IgD-negative memory B cell (primary cell): ENCODE measurements at regions not wholly inside any gene's neighbourhood (a gene's known extent, or its start where the extent isn't known, plus 50 kb on each side); places are given as distances from the start of the nearest gene placed in this dataset.
"Not testable (repeated sequence)": the region's sequence is repeated elsewhere in the genome, so short reads cannot be mapped to it uniquely, and the experiment has no call there.

ENCODE experiments used
- H3K27ac Mint-ChIP-seq, 3 donors: one replicate each; pipeline ENCODE4 v1.8.0; 2020 to 2022; ENCODE audit warnings: mild to moderate bottlenecking in 3 of 3, mixed read lengths in 3 of 3, moderate library complexity in 1 of 3
- H3K27me3 Mint-ChIP-seq: one replicate; pipeline ENCODE4 v1.8.0; 2021; ENCODE audit warnings: mixed read lengths
- H3K36me3 Mint-ChIP-seq: one replicate; pipeline ENCODE4 v1.8.0; 2020; ENCODE audit warnings: mild to moderate bottlenecking, mixed read lengths
- H3K4me1 Mint-ChIP-seq, 3 donors: one replicate each; pipeline ENCODE4 v1.8.0; 2020 to 2022; ENCODE audit warnings: mixed read lengths in 3 of 3, mild to moderate bottlenecking in 1 of 3
- H3K4me3 Mint-ChIP-seq, 4 donors: one replicate each; pipeline ENCODE4 v1.8.0; 2020 to 2022; ENCODE audit warnings: mild to moderate bottlenecking in 4 of 4, mixed read lengths in 4 of 4, moderate library complexity in 3 of 4
- H3K9me3 Mint-ChIP-seq, 3 donors: one replicate each; pipeline ENCODE4 v1.8.0; 2020 to 2021; ENCODE audit warnings: mixed read lengths in 3 of 3, mild to moderate bottlenecking in 1 of 3

DNA sequence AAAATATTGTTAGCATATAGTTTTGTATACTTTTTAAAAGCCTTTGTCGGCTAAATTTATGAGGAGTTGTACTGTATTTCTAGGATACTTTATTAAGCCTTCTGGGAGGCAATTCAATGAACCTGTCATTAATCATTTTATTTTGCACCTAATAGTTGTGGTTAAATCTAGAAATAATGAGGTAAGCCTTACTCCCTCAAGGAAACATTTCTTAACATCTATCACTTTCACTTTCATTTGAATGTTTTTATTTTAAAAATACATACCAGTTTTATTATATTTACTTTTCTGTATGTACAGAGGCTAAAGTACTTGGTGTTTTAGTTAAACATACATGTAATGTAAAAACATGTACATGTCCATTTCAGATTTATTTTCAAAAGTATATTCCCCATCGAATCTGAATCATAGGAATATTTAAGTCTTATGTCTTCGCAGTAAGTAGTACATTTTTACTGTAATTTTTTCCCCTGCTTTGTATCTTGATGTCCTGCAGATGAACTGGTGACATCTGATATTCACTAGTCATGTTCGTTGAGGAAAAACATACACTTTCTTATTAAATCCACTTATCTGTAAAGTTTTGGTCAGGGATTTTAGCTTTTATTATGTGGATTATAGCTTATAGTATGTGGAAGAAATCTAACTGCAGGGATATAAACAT, 82.8 kb downstream of the DISP1 start:
- peaks cover 7 to 19% (median 11%) of the 10 kb centered on the region in 3 donors for H3K4me1 Mint-ChIP-seq
- no peaks in the 10 kb centered on the region for H3K27me3 Mint-ChIP-seq
- peak overlapping the region in 1 of 3 donors; percentile 14 for H3K27ac Mint-ChIP-seq
- H3K36me3 Mint-ChIP-seq: peaks cover 7% of the 10 kb centered on the region
- no peaks in the 10 kb centered on the region for H3K9me3 Mint-ChIP-seq
- peak overlapping the region in 1 of 4 donors; percentile 66 for H3K4me3 Mint-ChIP-seq

DNA sequence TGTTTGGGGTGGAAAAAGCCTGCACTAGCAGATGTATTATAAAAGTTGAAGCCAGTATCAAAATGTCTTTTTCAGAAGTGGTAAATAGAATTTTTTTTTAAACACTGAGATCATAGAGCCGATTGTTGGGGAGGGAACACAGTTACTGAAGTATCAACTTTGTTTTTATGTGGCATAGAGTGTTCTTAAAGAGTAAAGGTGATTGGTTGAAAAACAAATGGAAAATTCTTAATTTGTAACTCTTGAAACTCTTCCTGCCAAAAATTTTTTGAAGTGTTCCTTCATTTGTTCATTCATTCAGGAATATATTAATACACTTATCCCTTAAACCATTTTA, 83.3 kb downstream of the DISP1 start:
- Mint-ChIP-seq H3K27ac (peak overlapping the region in 1 of 3 donors; percentile 14), H3K4me1 (peaks cover 7 to 19% (median 11%) of the 10 kb centered on the region in 3 donors), H3K36me3 (peaks cover 7% of the 10 kb centered on the region), H3K9me3 (no peaks in the 10 kb centered on the region), H3K4me3 (peak overlapping the region in 1 of 4 donors; percentile 66), H3K27me3 (no peaks in the 10 kb centered on the region)

DNA sequence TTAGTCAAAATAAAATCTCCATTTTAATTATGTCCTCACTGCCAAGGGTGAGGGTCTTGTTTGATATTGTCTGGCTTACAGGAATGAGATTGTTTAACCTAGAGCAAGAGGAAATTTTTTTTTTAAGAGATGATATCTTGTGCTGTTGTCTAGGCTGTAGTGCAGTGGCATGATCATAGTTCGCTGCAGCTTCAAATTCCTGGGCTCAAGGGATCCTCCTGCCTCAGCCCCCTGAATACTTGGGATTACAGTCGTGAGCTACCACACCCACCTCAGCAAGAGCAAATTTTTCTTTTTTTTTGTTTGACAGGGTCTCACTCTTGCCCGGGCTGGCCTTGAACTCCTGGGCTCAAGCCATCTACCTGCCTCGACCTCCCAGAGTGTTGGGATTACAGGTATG, 84.6 kb downstream of the DISP1 start:
- peaks cover 4% of the 10 kb centered on the region for H3K36me3 Mint-ChIP-seq
- no peak overlapping the region for H3K4me3 Mint-ChIP-seq
- no peaks in the 10 kb centered on the region for H3K9me3 Mint-ChIP-seq
- H3K27me3 Mint-ChIP-seq: no peaks in the 10 kb centered on the region
- no peak overlapping the region for H3K27ac Mint-ChIP-seq
- H3K4me1 Mint-ChIP-seq: peaks cover 7 to 19% (median 11%) of the 10 kb centered on the region in 3 donors

DNA sequence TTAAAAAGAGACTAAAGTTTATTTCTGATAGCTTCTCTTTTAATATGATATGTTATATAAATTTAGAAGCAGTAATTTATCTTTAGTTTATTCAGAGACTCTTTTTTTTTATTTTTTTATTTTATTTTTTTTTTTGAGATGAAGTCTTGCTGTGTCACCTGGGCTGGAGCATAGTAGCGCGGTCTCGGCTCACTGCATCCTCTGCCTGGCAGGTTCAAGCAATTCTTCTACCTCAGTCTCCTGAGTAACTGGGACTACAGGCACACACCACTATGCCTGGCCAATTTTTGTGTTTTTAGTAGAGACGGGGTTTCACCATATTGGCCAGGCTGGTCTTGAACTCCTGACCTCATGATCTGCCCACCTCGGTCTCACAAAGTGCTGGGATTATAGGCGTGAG, 89.6 kb downstream of the DISP1 start:
- Mint-ChIP-seq H3K9me3 (no peaks in the 10 kb centered on the region), H3K36me3 (peaks cover 4% of the 10 kb centered on the region), H3K4me1 (peaks cover 0 to 6% (median 0%) of the 10 kb centered on the region in 3 donors), H3K27ac (no peak overlapping the region), H3K27me3 (no peaks in the 10 kb centered on the region), H3K4me3 (no peak overlapping the region)

DNA sequence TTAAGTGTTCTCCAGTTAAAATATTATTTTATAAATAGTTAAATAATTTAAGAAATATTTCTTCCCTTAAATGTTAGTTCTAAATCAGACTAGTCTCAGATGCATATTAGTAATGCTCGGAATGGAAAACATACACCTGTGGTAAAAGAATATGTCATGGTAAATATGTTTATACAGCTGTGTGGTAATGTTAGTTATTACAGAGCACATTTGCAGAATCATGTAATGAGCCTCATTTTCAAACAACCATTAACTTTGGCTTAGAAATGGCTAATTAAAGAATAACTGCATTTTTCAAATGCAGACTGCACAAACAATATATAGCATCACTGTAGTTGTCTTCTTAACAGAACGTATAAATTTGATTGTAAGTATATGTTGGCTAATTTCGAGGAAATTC, 90.3 kb downstream of the DISP1 start:
- H3K36me3 Mint-ChIP-seq: peaks cover 3% of the 10 kb centered on the region
- no peak overlapping the region for H3K27ac Mint-ChIP-seq
- peaks cover 0 to 6% (median 0%) of the 10 kb centered on the region in 3 donors for H3K4me1 Mint-ChIP-seq
- no peaks in the 10 kb centered on the region for H3K9me3 Mint-ChIP-seq
- no peak overlapping the region for H3K4me3 Mint-ChIP-seq
- H3K27me3 Mint-ChIP-seq: no peaks in the 10 kb centered on the region

DNA sequence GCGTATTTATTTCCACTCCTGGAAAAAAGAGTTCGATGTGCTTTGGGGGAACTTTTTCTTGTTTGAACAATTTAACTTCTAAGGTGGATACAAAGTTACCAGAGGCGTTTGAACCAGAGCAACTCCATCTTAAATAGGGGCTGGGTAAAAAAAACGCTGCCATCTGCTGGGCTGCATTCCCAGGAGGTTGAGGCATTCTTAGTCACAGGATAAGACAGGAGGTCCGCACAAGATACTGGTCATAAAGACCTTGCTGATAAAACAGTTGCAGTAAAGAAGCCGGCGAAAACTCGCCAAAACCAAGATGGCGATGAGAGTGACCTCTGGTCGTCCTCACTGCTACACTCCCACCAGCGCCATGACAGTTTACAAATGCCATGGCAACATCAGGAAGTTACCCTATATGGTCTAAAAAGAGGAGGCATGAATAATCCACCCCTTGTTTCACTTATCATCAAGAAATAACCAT, 91.5 kb downstream of the DISP1 start:
- not testable (repeated sequence) for H3K9me3 Mint-ChIP-seq, H3K27me3 Mint-ChIP-seq, H3K27ac Mint-ChIP-seq, H3K36me3 Mint-ChIP-seq, H3K4me1 Mint-ChIP-seq, H3K4me3 Mint-ChIP-seq

DNA sequence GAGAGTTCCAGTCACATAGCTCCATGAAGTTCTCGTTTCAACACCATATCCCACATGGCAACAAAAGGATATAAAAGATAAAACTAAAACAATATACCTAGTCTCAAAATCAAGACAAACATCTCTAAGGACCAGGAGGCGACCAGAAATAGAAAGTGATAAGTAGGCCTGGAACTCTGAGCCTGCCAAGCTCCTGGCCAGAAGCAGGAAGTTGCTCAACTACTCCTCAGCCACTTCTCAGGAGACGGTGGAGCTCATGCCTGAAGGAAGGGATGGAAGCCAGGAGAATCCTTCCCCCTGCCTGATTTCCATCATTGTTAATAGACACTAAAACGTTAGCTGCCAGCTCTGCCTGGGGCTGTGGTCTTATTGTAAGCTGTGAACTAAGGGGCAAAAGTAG, 94.7 kb downstream of the DISP1 start:
- H3K4me3 Mint-ChIP-seq: no peak overlapping the region
- H3K27me3 Mint-ChIP-seq: no peaks in the 10 kb centered on the region
- no peaks in the 10 kb centered on the region for H3K4me1 Mint-ChIP-seq
- no peak overlapping the region for H3K27ac Mint-ChIP-seq
- peaks cover 5% of the 10 kb centered on the region for H3K36me3 Mint-ChIP-seq
- H3K9me3 Mint-ChIP-seq: no peaks in the 10 kb centered on the region

DNA sequence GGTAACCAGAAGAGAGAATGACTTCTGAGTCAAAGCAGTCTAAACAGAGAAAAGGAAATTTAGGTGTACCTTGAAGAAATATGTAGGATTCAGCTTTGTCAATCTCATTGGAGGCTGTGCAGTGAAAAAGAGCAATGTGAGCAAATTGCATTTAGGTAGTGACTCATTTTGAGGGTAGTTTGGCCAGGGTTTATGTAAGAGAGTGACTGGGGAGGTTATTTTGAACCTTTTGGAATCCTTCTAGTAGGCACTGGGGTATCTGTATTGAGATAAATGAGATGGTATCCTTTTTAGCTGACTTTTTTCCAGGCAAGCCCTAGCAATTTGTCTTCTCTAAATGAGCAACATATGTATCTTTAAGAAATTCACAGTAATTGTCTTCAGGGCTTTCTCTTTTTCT, 95.9 kb downstream of the DISP1 start:
- H3K27me3 Mint-ChIP-seq: no peaks in the 10 kb centered on the region
- H3K4me1 Mint-ChIP-seq: no peaks in the 10 kb centered on the region
- H3K27ac Mint-ChIP-seq: no peak overlapping the region
- no peak overlapping the region for H3K4me3 Mint-ChIP-seq
- peaks cover 10% of the 10 kb centered on the region for H3K36me3 Mint-ChIP-seq
- H3K9me3 Mint-ChIP-seq: peaks cover 0 to 2% (median 0%) of the 10 kb centered on the region in 3 donors

DNA sequence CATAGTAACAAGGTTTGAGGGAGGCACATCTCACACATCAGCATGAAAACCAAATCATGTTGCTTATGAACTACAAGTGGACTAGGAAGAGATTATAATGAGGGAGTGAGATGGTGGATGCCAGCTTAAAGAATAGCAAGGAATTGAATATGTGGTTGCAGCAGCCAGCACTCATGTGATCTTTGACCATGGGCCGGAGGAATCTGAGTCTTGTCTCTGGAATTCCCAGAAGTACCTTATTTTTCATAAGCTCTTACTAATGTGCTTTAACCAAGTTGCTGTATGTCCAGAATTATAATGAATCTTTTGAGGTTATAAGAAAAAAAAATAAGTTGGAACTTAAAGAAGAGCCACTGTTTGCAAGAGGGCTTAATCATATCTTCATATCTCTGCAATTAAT, 97.0 kb downstream of the DISP1 start:
- Mint-ChIP-seq H3K9me3 (peaks cover 0 to 7% (median 1%) of the 10 kb centered on the region in 3 donors), H3K4me1 (no peaks in the 10 kb centered on the region)

DNA sequence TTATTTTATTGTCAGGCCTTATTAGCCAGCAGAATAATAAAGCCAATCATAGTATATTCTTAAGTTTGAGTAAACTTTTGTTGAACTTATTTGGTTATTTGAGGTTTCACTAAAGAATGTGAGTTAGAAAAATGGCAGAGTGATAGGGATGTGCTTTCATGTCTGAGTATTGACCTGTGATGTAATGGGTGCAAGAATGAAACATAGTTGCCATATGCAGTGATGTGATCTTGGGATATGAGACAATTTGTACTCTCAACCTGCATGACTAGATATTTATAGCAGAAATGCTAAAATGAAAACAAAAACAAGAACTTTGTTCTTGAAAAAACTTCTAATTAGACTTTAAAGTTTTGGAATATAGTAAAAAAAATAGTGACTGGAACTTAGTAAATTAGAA, 97.9 kb downstream of the DISP1 start:
- Mint-ChIP-seq H3K4me3 (no peak overlapping the region), H3K9me3 (peaks cover 3 to 15% (median 4%) of the 10 kb centered on the region in 3 donors), H3K4me1 (no peaks in the 10 kb centered on the region), H3K27ac (no peak overlapping the region), H3K36me3 (peaks cover 16% of the 10 kb centered on the region), H3K27me3 (no peaks in the 10 kb centered on the region)

More for the DNA sequence above, 97.0 kb downstream of the DISP1 start:
- no peak overlapping the region for H3K4me3 Mint-ChIP-seq
- peak overlapping the region in 1 of 3 donors; percentile 18 for H3K27ac Mint-ChIP-seq
- peaks cover 11% of the 10 kb centered on the region for H3K36me3 Mint-ChIP-seq
- no peaks in the 10 kb centered on the region for H3K27me3 Mint-ChIP-seq

DNA sequence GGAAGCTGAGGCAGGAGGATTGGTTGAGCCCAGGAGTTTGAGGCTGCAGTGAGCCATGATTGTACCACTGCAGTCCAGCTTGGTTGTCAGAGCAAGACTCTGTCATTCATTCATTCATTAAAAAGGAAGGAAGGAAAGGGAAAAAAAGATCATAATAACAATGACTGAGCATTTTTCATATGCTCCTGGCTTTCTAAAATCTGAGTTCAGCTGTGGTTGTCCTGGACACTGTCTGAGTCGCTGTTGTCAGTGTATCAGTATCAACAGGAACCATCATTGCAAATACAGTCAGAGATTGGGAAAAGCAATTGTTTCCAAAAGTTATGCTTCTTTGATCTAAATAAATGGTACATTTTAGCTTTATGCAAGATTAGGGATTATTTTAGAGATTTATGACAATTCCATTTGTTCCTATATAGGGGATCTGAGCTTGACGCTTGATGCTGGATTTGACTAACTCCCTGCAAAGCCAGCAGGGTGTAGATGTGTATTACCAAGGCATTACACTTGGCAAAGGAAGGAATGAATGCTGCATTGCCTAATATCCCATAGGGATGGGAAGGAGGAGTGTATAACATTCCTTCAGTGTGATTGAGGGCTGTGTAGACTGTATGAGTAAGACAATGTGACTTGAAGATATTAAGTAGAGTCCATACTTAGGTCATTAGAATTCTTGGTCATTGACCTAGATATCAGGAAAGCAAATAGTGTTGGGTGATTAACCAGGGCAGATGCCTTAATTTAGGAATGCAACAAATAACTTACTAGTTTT, 100.2 kb downstream of the DISP1 start:
- Mint-ChIP-seq H3K4me1 (no peaks in the 10 kb centered on the region), H3K27me3 (no peaks in the 10 kb centered on the region), H3K27ac (no peak overlapping the region), H3K36me3 (peaks cover 17% of the 10 kb centered on the region), H3K4me3 (no peak overlapping the region), H3K9me3 (peaks cover 3 to 15% (median 5%) of the 10 kb centered on the region in 3 donors)

DNA sequence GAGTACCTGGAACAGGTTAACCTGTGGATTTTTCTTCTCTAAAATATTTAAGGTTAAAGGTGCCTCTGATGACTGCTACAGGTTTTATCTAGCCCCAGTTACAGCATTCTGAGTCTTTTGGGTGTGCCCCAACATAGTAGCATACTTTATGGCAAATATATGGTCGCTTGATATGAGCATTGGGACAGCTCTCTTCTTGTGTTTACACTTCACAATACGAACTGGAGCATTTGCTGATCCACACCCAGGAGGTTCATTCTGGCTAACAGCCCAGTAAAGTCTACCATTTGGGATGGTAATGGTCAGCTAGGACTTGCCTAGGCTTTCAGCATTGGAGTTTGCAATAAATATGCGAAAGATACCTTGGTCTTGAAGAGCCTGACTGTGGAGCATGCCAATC, 101.3 kb downstream of the DISP1 start:
- Mint-ChIP-seq H3K27ac (no peak overlapping the region), H3K9me3 (peaks cover 3 to 15% (median 5%) of the 10 kb centered on the region in 3 donors), H3K4me1 (no peaks in the 10 kb centered on the region), H3K27me3 (no peaks in the 10 kb centered on the region), H3K36me3 (peaks cover 16% of the 10 kb centered on the region), H3K4me3 (no peak overlapping the region)

DNA sequence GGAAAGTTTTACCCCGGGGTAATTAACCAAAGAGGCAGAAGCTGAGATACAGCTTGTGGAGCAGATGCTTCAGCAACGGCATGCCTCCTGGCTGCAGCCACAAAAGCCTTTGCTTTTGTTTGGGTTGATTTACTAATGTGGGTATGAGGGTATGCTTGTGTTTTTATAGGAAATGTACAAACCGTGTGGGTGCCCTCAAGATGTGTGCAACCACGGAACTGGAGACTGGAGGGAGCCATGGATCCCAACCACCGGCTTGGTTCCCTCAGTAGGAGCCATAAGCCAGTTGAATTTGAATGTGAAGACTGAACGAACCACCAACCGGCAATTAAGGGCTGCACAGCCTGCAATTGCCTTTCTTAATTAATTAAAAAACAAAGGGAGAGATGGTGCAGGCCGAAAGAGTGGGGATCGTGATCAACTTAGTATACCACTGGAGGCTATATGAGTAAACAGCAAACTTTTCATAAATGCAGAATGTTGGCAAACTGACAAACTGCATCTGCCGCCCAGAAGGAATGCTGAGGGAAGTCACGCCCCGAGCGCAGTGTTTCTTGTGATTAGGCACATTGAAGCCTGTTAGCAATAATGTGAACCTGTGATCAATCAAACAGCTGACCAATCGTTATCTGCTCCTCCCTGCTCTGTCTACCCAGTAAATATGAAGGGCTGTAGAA, 104.1 kb downstream of the DISP1 start:
- no peak overlapping the region for H3K4me3 Mint-ChIP-seq
- H3K9me3 Mint-ChIP-seq: peaks cover 3 to 15% (median 5%) of the 10 kb centered on the region in 3 donors
- H3K27me3 Mint-ChIP-seq: no peaks in the 10 kb centered on the region
- no peak overlapping the region for H3K27ac Mint-ChIP-seq
- H3K36me3 Mint-ChIP-seq: peaks cover 12% of the 10 kb centered on the region
- H3K4me1 Mint-ChIP-seq: no peaks in the 10 kb centered on the region

DNA sequence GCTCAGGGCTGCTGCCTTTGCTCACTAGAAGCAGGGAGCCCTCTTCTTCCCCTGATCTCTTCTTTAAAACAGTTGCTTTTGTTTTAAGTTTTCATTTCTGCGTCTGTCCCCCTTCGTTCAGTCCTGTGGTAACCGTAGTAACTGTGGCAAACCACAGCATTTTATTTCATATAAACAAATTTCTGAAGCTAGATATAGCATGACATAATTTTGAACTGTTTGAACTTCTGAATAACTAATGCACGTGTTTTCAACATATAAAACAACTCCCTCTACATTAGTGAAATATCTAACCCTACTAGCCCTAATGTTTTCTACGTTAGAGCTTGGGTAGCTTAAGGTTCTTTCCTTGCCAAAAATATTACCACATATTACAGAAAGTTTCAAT, 104.6 kb downstream of the DISP1 start:
- no peaks in the 10 kb centered on the region for H3K27me3 Mint-ChIP-seq
- H3K9me3 Mint-ChIP-seq: peaks cover 3 to 15% (median 5%) of the 10 kb centered on the region in 3 donors
- H3K4me1 Mint-ChIP-seq: no peaks in the 10 kb centered on the region
- no peak overlapping the region for H3K4me3 Mint-ChIP-seq
- H3K36me3 Mint-ChIP-seq: peaks cover 12% of the 10 kb centered on the region
- no peak overlapping the region for H3K27ac Mint-ChIP-seq

DNA sequence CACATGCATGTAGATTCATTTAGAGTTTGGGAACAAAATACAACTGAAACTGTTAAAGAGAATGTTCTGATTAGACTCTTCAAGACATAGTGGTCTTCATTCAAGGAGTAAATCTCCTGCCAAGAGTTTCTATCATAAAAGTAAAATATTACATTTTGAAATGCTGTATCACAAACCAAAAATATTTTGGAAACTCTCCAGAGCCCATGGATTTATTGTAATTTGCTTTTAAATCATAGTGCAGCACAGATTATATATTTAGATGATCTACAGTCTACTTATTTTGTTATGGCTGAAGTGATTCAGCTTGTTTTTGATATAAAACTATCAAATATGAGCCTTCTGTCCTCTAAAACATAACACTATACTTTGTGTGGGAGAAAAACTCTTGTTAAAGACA, 105.3 kb downstream of the DISP1 start:
- H3K4me3 Mint-ChIP-seq: no peak overlapping the region
- H3K9me3 Mint-ChIP-seq: peaks cover 3 to 15% (median 5%) of the 10 kb centered on the region in 3 donors
- no peaks in the 10 kb centered on the region for H3K27me3 Mint-ChIP-seq
- H3K36me3 Mint-ChIP-seq: peaks cover 8% of the 10 kb centered on the region
- H3K4me1 Mint-ChIP-seq: no peaks in the 10 kb centered on the region
- H3K27ac Mint-ChIP-seq: no peak overlapping the region
